ENCODE measurements at regions not wholly inside any gene's neighbourhood (a gene's known extent, or its start where the extent isn't known, plus 50 kb on each side); places are given as distances from the start of the nearest gene placed in this dataset.

DNA sequence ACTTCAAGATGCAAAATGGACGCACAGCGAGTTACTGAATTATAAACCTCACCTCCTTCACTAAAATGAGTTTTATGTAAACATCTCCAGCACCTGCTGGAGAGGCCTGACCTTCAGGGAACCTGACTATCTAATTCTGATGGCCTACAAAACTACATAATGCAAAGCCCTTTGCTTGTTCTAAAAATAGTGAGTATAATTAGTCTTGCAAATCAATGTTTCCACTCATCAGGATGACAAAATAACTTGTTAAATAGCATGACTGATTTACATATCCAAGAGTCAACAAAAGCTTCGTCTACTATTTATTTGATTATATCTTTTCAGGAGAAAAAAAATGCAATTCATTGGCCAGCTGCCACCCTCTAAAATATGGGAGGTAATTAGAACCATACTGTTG, 326.3 kb upstream of the MC4R start (continued):
- TF ChIP-seq, protein P1, sequence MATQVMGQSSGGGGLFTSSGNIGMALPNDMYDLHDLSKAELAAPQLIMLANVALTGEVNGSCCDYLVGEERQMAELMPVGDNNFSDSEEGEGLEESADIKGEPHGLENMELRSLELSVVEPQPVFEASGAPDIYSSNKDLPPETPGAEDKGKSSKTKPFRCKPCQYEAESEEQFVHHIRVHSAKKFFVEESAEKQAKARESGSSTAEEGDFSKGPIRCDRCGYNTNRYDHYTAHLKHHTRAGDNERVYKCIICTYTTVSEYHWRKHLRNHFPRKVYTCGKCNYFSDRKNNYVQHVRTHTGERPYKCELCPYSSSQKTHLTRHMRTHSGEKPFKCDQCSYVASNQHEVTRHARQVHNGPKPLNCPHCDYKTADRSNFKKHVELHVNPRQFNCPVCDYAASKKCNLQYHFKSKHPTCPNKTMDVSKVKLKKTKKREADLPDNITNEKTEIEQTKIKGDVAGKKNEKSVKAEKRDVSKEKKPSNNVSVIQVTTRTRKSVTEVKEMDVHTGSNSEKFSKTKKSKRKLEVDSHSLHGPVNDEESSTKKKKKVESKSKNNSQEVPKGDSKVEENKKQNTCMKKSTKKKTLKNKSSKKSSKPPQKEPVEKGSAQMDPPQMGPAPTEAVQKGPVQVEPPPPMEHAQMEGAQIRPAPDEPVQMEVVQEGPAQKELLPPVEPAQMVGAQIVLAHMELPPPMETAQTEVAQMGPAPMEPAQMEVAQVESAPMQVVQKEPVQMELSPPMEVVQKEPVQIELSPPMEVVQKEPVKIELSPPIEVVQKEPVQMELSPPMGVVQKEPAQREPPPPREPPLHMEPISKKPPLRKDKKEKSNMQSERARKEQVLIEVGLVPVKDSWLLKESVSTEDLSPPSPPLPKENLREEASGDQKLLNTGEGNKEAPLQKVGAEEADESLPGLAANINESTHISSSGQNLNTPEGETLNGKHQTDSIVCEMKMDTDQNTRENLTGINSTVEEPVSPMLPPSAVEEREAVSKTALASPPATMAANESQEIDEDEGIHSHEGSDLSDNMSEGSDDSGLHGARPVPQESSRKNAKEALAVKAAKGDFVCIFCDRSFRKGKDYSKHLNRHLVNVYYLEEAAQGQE (IDR thresholded peaks at IDR 0.05) = no peak
- TF ChIP-seq RXRA (IDR thresholded peaks at IDR 0.05) (no peak), FOXA1 (IDR thresholded peaks at IDR 0.05) (no peak), SP1 (IDR thresholded peaks at IDR 0.05) (no peak), HNF4A (conservative IDR thresholded peaks at IDR 0.05) (no peak), RAD21 (IDR thresholded peaks at IDR 0.05) (no peak), NR2F2 (IDR thresholded peaks at IDR 0.05) (no peak), HNF4G (IDR thresholded peaks at IDR 0.05) (no peak), JUND (IDR thresholded peaks at IDR 0.05) (no peak)
- TF ChIP-seq, protein P2, sequence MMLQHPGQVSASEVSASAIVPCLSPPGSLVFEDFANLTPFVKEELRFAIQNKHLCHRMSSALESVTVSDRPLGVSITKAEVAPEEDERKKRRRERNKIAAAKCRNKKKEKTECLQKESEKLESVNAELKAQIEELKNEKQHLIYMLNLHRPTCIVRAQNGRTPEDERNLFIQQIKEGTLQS (IDR thresholded peaks at IDR 0.05) = no peak

DNA sequence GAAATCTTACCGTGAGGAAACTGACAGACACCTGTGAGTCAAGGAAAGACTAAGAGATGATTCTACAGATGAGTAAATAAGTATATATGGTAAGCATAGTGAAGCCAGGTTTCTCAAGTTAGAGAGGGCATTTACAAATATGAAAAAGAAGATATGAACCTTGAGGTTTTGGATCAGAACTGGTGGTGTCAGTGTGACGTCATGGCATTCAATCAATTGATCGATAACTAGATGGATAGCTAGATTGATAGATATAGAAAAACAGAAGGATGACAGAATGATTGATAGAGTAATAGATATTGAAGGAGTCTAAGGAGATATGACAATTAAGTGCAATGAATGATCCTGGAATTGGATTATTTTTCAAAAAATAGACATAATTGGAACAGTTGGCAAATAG, 350.2 kb upstream of the MC4R start:
- Histone ChIP-seq H3K4me1 (ENCODE audit: control insufficient read depth in 4 of 4, insufficient read depth in 4 of 4, low read length in 3 of 4) (no peaks in the 10 kb centered on the region), H3K27me3 (ENCODE audit: control insufficient read depth in 4 of 4, insufficient read depth in 4 of 4, low read length in 3 of 4) (no peaks in the 10 kb centered on the region), H3K4me3 (ENCODE audit: low read depth in 1 of 3, low read length in 3 of 3) (no peak overlapping the region), H3K9me3 (ENCODE audit: control insufficient read depth in 4 of 4, low read length in 3 of 4) (no peaks in the 10 kb centered on the region), H3K9ac (ENCODE audit: low read depth in 1 of 2, low read length in 2 of 2) (no peak overlapping the region), H3K27ac (ENCODE audit: low read depth in 1 of 2, low read length in 2 of 2) (no peak overlapping the region), H3K36me3 (ENCODE audit: control insufficient read depth in 4 of 4, insufficient read depth in 3 of 4, low read depth in 1 of 4, low read length in 3 of 4) (no peaks in the 10 kb centered on the region)
- no peak for DNase-seq (ENCODE audit: low spot score)
- TF ChIP-seq, protein P2 (IDR thresholded peaks at IDR 0.05) = no peak
- no peak for TF ChIP-seq NR2F2 (IDR thresholded peaks at IDR 0.05)
- TF ChIP-seq, protein P3, sequence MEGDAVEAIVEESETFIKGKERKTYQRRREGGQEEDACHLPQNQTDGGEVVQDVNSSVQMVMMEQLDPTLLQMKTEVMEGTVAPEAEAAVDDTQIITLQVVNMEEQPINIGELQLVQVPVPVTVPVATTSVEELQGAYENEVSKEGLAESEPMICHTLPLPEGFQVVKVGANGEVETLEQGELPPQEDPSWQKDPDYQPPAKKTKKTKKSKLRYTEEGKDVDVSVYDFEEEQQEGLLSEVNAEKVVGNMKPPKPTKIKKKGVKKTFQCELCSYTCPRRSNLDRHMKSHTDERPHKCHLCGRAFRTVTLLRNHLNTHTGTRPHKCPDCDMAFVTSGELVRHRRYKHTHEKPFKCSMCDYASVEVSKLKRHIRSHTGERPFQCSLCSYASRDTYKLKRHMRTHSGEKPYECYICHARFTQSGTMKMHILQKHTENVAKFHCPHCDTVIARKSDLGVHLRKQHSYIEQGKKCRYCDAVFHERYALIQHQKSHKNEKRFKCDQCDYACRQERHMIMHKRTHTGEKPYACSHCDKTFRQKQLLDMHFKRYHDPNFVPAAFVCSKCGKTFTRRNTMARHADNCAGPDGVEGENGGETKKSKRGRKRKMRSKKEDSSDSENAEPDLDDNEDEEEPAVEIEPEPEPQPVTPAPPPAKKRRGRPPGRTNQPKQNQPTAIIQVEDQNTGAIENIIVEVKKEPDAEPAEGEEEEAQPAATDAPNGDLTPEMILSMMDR (IDR thresholded peaks at IDR 0.05; ENCODE audit: low read depth, low read length, missing input control) = no peak
- no peak for TF ChIP-seq RXRA (IDR thresholded peaks at IDR 0.05)
- TF ChIP-seq, protein P4, sequence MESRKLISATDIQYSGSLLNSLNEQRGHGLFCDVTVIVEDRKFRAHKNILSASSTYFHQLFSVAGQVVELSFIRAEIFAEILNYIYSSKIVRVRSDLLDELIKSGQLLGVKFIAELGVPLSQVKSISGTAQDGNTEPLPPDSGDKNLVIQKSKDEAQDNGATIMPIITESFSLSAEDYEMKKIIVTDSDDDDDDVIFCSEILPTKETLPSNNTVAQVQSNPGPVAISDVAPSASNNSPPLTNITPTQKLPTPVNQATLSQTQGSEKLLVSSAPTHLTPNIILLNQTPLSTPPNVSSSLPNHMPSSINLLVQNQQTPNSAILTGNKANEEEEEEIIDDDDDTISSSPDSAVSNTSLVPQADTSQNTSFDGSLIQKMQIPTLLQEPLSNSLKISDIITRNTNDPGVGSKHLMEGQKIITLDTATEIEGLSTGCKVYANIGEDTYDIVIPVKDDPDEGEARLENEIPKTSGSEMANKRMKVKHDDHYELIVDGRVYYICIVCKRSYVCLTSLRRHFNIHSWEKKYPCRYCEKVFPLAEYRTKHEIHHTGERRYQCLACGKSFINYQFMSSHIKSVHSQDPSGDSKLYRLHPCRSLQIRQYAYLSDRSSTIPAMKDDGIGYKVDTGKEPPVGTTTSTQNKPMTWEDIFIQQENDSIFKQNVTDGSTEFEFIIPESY (IDR thresholded peaks at IDR 0.05) = no peak
- no peak for TF ChIP-seq TAF1 (conservative IDR thresholded peaks at IDR 0.05)
- no peak for TF ChIP-seq GABPA (IDR thresholded peaks at IDR 0.05 in 1 of 2, conservative IDR thresholded peaks at IDR 0.05 in 1 of 2)
- TF ChIP-seq YY1 (IDR thresholded peaks at IDR 0.05) = no peak
- TF ChIP-seq JUND (IDR thresholded peaks at IDR 0.05) = no peak
- 60% methylated on average over 3 of the region's 3 CpGs for WGBS
